ENCODE measurements at regions not wholly inside any gene's neighbourhood (a gene's known extent, or its start where the extent isn't known, plus 50 kb on each side); places are given as distances from the start of the nearest gene placed in this dataset.

DNA sequence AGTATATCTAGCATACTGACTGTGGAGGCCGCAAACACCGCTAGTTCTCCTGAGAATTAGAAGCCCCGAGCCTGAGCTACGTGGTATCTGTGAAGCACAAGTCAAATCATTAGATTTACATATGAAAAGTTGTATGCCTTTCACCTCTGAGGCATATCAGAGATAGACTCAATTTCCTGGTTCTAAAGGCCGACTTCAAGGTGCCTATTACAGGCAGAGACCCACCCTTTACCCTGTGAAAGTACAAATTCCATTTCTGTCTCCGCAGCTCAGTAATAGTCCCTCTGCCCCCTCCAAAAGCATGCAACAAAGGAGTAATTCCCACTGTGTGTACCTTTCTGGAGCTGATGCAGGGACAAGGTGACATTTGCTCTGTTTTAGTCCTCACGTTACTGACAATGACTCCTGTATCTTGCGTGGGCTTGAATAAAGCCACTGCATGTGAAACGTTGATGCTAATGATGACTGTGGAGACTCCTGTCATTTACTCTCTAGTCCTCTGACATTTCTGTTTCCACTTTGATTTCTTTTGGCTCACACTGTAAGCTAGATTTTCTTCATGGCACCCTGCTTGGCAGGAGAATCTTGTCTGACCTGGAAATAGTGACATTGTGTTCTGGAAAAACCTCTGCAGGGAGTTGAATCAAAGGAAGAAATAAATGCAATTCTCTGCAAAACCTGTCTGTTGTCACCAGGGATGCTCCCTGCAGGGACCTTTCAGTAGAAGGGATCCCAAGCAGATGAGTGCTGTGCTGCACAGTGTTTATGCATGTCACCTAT lies 273.2 kb upstream of the EMCN start:
- no peaks in the 10 kb centered on the region for H3K36me3 Mint-ChIP-seq (ENCODE audit: low read depth)
- no peak overlapping the region for H3K4me3 Mint-ChIP-seq

GRCh38 chr4:100789991-100790390 lies 272.2 kb upstream of the EMCN start:
- H3K36me3 Mint-ChIP-seq (ENCODE audit: low read depth): no peaks in the 10 kb centered on the region
- no peak overlapping the region for H3K4me3 Mint-ChIP-seq
- no peaks in the 10 kb centered on the region for H3K27me3 Mint-ChIP-seq
- no peak for DNase-seq
- no peaks in the 10 kb centered on the region for H3K4me1 Mint-ChIP-seq (ENCODE audit: low read depth)
- H3K9me3 Mint-ChIP-seq: no peaks in the 10 kb centered on the region
- no peak overlapping the region for H3K27ac Mint-ChIP-seq

More for the DNA sequence above, 273.2 kb upstream of the EMCN start:
- H3K9me3 Mint-ChIP-seq: no peaks in the 10 kb centered on the region
- no peak for DNase-seq
- no peak overlapping the region for H3K27ac Mint-ChIP-seq
- H3K4me1 Mint-ChIP-seq (ENCODE audit: low read depth): no peaks in the 10 kb centered on the region
- no peaks in the 10 kb centered on the region for H3K27me3 Mint-ChIP-seq

DNA sequence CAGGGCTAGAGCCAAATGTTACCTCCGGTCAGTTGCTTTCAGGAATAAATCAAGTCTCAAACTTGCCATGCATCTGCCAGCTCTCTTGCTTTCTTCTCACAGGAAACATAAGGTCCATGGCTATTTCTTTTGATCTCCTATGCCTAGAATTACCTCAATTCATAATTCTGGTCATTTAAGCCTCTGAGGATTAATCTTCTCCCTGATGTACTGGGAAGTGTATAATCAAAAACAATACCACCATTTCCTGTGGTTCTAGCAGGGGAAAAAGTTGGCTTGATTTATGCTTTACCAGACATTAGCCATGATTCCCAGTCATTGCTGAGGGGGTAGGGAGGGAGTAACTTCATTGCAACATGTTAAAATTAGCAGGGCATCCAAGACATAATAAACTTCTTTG lies 268.7 kb upstream of the EMCN start:
- Mint-ChIP-seq H3K27me3 (no peaks in the 10 kb centered on the region), H3K36me3 (ENCODE audit: low read depth) (no peaks in the 10 kb centered on the region), H3K27ac (no peak overlapping the region), H3K4me1 (ENCODE audit: low read depth) (no peaks in the 10 kb centered on the region), H3K9me3 (no peaks in the 10 kb centered on the region), H3K4me3 (no peak overlapping the region)
- no peak for DNase-seq

DNA sequence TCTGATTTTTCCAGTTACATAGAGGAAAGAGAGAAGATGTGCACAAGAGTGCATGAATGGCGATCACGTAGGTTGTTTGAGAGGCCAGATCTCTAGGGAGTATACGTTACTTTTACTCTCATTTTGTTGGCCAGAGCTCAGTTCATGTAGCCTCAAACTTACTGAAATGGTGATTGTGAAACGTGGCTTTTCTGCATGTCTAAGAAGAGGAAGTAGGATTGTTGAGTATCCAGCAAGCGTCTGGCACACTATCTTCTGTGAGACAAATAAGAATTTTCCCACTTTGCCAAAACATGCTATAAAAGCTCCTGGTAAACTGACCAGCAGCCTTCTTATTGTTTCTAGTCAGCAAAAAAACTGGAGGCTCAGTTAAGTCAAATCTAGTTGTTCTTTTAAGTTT lies 264.5 kb upstream of the EMCN start:
- no peak for DNase-seq
- Mint-ChIP-seq H3K9me3 (no peaks in the 10 kb centered on the region), H3K27me3 (no peaks in the 10 kb centered on the region), H3K4me1 (ENCODE audit: low read depth) (no peaks in the 10 kb centered on the region), H3K27ac (no peak overlapping the region), H3K4me3 (no peak overlapping the region), H3K36me3 (ENCODE audit: low read depth) (no peaks in the 10 kb centered on the region)

- Mint-ChIP-seq H3K27ac (no peak overlapping the region), H3K4me3 (no peak overlapping the region), H3K9me3 (no peaks in the 10 kb centered on the region), H3K27me3 (no peaks in the 10 kb centered on the region), H3K4me1 (ENCODE audit: low read depth) (no peaks in the 10 kb centered on the region), H3K36me3 (ENCODE audit: low read depth) (no peaks in the 10 kb centered on the region)
- DNase-seq: no peak
Observed at GRCh38 chr4:100781435-100781834, 263.6 kb upstream of the EMCN start.

DNA sequence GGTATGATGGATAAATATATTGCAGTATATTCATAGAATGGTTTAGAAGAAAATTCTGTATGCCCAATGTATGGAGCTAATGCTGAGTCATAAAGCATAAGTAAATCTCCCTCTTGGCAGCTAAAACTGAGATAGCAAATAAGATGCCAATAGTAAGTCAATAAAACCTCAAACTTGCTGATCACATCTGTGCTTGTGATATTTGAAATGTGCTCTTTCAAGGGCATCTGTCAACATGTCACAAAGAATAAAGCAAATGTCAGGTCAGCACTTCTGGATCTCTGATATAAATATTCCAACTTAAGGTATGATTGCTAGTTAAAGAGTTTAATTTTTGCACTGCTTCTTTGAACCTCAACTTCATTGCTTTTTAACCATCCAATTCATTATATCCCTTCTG lies 262.3 kb upstream of the EMCN start:
- H3K27ac Mint-ChIP-seq: no peak overlapping the region
- H3K27me3 Mint-ChIP-seq: no peaks in the 10 kb centered on the region
- H3K4me3 Mint-ChIP-seq: no peak overlapping the region
- DNase-seq: no peak
- no peaks in the 10 kb centered on the region for H3K36me3 Mint-ChIP-seq (ENCODE audit: low read depth)
- H3K9me3 Mint-ChIP-seq: peaks cover 6% of the 10 kb centered on the region
- H3K4me1 Mint-ChIP-seq (ENCODE audit: low read depth): no peaks in the 10 kb centered on the region

DNA sequence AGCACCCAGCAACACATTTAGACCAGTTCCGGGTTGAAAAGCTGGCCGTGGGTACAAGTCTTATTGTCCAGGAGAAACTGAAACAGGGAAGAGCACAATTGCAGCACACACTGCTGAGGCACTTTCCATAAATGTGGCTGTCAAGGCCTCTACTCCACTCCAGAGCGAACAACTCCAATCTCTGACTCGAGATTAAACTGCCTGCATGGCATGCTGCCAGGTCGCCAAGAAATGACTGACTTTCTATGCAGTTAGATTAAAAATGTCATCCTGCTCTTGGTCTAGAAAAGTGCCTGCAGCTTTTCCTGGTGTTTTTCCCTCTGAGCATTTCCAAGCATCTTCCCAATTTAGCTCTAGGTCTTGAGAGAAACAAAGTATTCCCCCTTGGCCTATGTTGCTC lies 260.6 kb upstream of the EMCN start:
- Mint-ChIP-seq H3K4me3 (no peak overlapping the region), H3K4me1 (ENCODE audit: low read depth) (no peaks in the 10 kb centered on the region), H3K9me3 (peaks cover 9% of the 10 kb centered on the region), H3K27me3 (no peaks in the 10 kb centered on the region), H3K27ac (no peak overlapping the region), H3K36me3 (ENCODE audit: low read depth) (no peaks in the 10 kb centered on the region)
- DNase-seq: no peak

DNA sequence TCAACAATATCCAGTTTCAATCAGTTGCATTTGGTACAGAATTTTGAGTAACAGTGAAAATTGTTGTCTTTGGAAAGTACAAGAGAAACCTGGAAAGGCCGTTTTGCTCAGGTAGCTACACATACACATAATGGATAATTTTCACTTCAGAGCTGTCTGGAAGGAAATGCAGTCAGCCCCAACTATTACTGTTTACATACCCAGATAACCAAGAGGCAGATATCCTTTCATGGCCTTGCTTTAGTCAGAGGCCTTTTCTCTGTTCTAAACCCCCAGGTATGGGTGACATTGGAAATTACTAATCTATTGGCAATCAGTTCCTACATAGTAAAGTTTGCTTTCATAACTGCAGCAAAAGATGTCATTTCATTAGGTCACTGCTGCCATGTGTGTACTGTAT lies 244.9 kb upstream of the EMCN start:
- no peak for DNase-seq
- H3K4me1 Mint-ChIP-seq (ENCODE audit: low read depth): no peaks in the 10 kb centered on the region
- H3K27me3 Mint-ChIP-seq: peaks cover 11% of the 10 kb centered on the region
- no peak overlapping the region for H3K4me3 Mint-ChIP-seq
- peaks cover 3% of the 10 kb centered on the region for H3K9me3 Mint-ChIP-seq
- no peak overlapping the region for H3K27ac Mint-ChIP-seq
- H3K36me3 Mint-ChIP-seq (ENCODE audit: low read depth): no peaks in the 10 kb centered on the region

DNA sequence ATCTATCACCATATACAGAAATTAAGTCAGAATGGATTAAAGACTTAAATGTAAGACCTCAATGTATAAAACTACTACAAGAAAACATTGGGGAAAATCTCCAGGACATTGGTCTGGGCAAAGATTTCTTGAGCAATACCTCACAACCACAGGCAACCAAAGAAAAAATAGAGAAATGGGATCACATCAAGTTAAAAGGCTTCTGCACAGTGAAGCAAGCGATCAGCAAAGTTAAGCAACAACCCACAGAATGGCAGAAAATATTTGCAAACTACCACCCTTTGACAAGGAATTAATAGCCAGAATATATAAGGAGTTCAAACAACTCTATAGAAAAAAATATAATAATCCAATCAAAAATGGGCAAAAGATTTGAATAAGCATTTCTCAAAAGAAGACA lies 236.9 kb upstream of the EMCN start:
- Mint-ChIP-seq H3K27me3 (no peaks in the 10 kb centered on the region), H3K36me3 (ENCODE audit: low read depth) (no peaks in the 10 kb centered on the region), H3K27ac (no peak overlapping the region), H3K9me3 (no peaks in the 10 kb centered on the region), H3K4me1 (ENCODE audit: low read depth) (no peaks in the 10 kb centered on the region), H3K4me3 (no peak overlapping the region)
- DNase-seq: no peak

DNA sequence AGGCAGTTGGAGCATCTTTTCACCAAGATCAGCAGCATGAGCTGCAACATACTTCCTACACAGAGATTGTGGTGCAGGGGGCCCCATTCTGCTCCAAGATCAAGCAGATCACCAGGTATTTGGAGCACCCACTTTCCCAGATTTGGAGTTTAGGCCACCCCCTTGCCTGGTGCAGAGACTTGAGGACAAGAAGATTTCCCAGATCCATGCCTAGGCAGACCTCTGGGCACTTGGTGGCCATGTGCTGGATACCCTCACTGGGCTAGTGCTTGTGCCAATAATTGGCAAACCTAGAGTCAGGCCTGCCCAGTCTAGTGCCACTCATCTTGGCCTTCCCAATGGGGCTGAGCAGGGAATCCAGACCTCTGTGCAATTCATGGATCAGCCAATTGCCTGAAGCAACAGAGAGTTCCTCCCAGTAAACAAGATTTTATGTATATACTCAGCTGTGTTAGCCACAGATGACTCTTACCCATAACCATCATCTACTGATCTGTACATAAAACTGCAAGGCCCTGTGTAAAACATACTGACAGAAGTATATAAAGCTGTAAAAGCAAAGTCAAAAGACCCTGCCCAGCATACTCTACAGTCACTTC lies 228.4 kb upstream of the EMCN start:
- Mint-ChIP-seq H3K27me3 (no peaks in the 10 kb centered on the region), H3K9me3 (no peaks in the 10 kb centered on the region)

GRCh38 chr4:100742045-100742444 lies 224.2 kb upstream of the EMCN start:
- H3K9me3 Mint-ChIP-seq: no peaks in the 10 kb centered on the region
- H3K4me3 Mint-ChIP-seq: no peak overlapping the region
- no peaks in the 10 kb centered on the region for H3K4me1 Mint-ChIP-seq (ENCODE audit: low read depth)
- H3K27ac Mint-ChIP-seq: no peak overlapping the region
- no peak for DNase-seq
- H3K36me3 Mint-ChIP-seq (ENCODE audit: low read depth): no peaks in the 10 kb centered on the region
- peaks cover 7% of the 10 kb centered on the region for H3K27me3 Mint-ChIP-seq

More for the DNA sequence above, 228.4 kb upstream of the EMCN start:
- Mint-ChIP-seq H3K27ac (no peak overlapping the region), H3K36me3 (ENCODE audit: low read depth) (no peaks in the 10 kb centered on the region), H3K4me1 (ENCODE audit: low read depth) (no peaks in the 10 kb centered on the region), H3K4me3 (no peak overlapping the region)
- no peak for DNase-seq

DNA sequence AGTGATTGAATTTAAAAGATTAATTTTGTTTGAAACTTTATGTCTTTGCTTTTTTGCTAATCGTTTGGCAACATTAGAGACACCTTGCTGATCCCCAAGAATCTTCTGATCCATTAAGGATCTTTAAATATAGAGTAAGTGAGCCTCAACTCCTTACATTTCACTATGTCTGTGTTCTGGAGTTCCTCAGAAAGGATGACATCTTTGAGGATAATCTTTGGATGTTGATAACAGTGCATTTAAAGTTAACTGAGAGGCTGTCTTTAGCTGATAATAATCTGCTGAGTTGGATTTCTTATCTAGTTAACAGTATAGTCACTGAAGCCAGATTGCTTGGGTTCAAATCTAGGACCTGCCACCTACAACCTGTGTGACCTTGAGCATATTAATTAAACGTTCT lies 221.6 kb upstream of the EMCN start:
- Mint-ChIP-seq H3K4me3 (no peak overlapping the region), H3K9me3 (no peaks in the 10 kb centered on the region), H3K4me1 (ENCODE audit: low read depth) (no peaks in the 10 kb centered on the region), H3K27ac (no peak overlapping the region), H3K27me3 (peaks cover 7% of the 10 kb centered on the region), H3K36me3 (ENCODE audit: low read depth) (no peaks in the 10 kb centered on the region)
- DNase-seq: no peak

DNA sequence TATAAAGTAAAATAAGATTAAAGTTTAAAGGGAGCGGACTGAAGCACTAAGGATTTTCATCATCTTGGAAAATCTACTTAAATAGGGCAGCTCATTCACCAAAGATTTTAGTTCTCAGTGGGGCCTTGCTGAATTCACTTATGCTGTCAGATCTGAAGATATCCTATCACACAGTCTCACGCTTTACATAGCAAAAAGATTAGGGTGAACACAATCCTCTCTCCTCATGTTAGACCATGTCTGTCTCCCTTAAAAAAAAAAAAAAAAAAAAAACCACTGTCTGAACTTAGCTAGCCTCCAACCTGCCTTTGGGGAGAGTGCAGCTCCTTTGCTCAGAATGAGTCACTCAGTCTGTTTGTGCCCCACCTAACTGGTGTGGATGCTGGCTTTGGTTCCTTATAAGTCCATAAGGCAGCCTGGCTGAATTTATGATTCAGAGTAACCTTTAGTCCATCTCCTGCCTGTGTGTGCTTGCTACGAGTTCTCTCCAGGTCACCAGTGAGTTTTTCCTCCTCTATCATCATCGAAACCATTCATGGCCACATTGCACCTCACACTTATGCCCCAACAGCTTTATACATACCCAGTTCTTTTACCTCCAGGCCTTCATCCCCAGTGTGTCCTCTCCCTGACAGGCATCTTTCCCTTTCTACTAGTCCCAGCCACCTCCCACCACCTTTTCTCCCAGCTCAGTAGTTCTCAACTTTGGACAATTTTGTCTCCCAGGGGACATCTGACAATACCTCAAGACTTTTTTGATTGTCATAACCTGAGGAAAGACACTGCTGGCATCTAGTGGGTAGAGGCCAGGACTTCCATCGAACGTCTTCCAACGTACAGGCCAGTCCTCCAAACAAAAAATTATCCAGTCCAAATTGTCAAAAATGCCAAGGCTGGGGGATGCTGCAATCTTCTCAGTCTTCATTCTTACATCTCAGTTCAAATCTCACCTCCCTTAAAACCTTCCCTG lies 220.7 kb upstream of the EMCN start:
- H3K9me3 Mint-ChIP-seq: no peaks in the 10 kb centered on the region

GRCh38 chr4:100736641-100737451 lies 219.0 kb upstream of the EMCN start:
- Mint-ChIP-seq H3K4me1 (ENCODE audit: low read depth) (no peaks in the 10 kb centered on the region), H3K27ac (no peak overlapping the region)

More for the DNA sequence above, 220.7 kb upstream of the EMCN start:
- H3K4me3 Mint-ChIP-seq: no peak overlapping the region
- no peaks in the 10 kb centered on the region for H3K4me1 Mint-ChIP-seq (ENCODE audit: low read depth)
- no peaks in the 10 kb centered on the region for H3K36me3 Mint-ChIP-seq (ENCODE audit: low read depth)
- no peak overlapping the region for H3K27ac Mint-ChIP-seq
- H3K27me3 Mint-ChIP-seq: peaks cover 7% of the 10 kb centered on the region
- DNase-seq: no peak

More at GRCh38 chr4:100736641-100737451, 219.0 kb upstream of the EMCN start:
- H3K27me3 Mint-ChIP-seq: peaks cover 7% of the 10 kb centered on the region
- H3K4me3 Mint-ChIP-seq: no peak overlapping the region
- H3K9me3 Mint-ChIP-seq: no peaks in the 10 kb centered on the region
- DNase-seq: no peak
- H3K36me3 Mint-ChIP-seq (ENCODE audit: low read depth): no peaks in the 10 kb centered on the region
